Hypothalamus (tissue), 51 donors: ENCODE measurements at regions not wholly inside any gene's neighbourhood (a gene's known extent, or its start where the extent isn't known, plus 50 kb on each side); places are given as distances from the start of the nearest gene placed in this dataset.
A peak's percentile ranks its signal among the peaks of the same experiment; 100 is the strongest.

Experiments
- DNase-seq, 51 donors: peaks; one replicate each; lab custom pipeline; 2025; lab: John Stamatoyannopoulos, UW

GRCh38 chr2:226680719-226681118 is 118.9 kb downstream of the IRS1 start:
- DNase-seq = no peak

DNA sequence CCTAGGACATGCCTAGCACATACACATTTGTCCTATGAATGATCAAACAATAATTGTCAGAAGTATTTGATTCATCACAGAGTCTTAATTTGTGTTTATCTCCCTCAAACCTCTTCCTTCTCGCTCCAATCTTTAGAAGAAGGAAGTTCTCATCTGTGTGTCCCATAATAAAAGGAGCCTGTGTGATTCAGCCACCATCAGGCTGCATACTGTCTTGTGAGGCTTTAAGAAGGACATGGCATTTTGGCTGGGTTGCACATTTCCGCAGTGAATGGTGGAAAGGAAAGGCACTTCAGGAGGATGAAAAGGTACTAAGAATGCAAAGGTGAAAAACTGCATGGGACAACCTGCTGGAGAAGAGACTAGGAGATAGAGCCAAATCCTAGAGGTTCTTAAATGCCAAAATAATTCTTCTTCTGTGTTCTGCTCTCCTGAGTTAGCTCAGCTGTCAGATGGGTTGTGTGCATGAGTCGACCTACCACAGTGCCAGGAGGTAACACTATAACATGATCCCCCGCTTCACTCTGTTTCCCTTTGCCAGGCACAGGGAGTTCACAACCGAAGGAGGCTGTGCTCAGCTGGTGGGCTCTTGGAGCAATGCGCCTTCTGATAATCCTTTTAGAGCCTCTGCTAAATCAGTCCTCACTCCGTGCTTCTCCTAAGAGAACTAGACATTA is 120.1 kb downstream of the IRS1 start:
- DNase-seq = no peak

DNA sequence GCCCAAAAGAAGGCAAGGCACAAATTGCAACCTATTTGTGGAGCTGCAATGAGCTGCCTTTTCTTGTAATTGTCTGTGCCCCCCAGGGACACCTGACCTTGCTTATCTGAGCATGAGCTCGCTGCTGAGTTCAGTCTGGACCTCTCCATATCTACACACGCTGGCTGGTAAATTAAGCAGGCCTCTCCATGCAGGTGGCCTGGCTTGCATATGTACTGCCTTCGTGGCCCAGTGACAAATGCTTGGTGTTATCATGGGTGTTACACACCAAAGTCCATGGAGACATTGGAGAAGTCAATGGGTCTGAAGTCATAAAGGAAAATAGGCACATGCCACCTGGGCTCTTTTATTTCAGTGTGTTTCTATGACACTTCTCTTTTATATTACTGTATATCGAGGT is 121.2 kb downstream of the IRS1 start:
- DNase-seq = no peak

GRCh38 chr2:226677080-226677479 is 122.5 kb downstream of the IRS1 start:
- DNase-seq = no peak

GRCh38 chr2:226676618-226677017 is 123.0 kb downstream of the IRS1 start:
- DNase-seq = no peak

- DNase-seq = no peak
These were observed 125.5 kb downstream of the IRS1 start for GRCh38 chr2:226674123-226674522.

DNA sequence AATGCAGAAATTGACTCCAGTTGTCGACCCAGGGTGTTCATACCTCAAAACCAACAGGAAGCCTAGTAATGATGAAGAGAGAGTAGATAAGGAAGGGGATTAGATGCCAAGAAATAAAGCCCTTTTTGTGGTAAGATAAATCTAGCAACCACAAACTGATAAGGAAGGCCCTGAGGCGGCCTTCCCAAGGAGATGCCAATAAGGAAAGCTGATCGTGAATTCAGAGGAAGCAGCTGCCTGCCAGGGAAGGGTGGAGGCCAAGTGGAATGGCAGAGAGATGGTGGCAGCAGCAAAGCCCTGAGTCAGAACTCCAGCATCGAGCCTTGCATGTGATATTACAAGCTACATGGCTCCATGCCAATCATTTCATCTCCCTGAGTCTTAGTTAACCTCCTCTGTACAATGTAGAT is 126.3 kb downstream of the IRS1 start:
- DNase-seq = no peak

GRCh38 chr2:226671141-226671676 is 128.4 kb downstream of the IRS1 start:
- DNase-seq = no peak

GRCh38 chr2:226669905-226670304 is 129.7 kb downstream of the IRS1 start:
- DNase-seq = no peak

- DNase-seq = no peak
These were observed 130.4 kb downstream of the IRS1 start for GRCh38 chr2:226669249-226669648.

DNA sequence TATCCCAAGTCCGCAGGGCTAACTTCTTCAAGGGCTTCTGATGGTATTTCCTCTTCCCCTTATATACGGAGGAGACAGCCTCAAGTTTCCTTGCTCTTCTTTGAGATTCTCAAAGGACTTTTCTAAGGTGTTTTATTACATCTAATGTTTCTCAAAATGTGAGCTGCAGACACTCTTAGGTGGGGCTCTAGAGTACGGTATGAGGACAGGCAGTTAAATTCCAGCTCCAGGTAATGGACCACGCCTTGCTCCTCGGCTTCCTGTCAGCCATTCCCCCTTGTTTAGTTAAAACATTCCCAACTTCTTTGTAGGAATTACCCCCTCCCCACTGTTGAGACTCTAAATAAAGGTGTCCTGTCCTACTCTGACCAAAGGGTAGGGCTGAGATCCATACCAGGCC is 131.9 kb downstream of the IRS1 start:
- DNase-seq = no peak

DNA sequence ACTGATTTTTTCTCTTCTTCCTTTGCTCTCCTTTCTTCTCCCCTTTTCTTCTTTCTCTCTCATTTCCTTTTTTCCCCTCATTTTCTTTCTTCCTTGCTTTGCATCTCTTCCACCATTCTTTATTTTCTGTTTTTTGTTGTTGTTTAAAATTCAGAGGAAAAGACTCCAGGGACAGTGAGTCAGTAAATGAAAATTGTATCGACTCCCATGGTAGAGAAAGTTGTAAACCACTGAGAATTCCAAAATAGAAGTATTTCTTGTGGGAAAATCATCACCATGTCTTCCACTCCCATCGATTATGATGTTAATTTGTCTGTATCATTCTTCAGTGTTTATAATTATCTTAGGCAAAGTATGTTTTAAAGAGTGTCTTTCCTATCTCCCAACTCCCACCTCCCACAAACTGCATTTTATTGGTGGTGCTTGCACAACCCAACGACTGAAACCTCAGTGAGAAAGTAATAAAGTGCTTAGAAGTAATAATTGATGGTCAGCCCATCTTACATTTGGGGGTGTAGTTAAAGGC is 134.3 kb downstream of the IRS1 start:
- no peak for DNase-seq

DNA sequence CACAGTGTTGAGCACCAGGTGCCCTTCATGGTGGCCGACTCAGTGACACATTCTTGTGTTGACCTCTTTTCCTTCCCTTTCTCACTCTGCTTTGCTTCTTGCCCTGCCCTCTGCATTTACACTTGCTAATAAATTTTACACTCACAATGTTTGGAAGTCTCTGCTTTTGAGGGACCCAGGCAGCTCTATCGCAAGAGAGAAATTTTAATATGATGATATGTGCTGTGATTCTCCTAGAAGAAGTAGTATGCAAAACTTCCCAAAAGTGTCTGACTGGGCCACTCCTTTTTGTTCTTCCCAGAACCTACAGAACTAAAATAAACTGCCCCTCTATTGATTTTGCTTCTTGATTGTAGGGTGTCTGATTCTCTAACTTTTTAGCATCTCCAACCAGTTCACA is 135.0 kb downstream of the IRS1 start:
- DNase-seq = no peak

GRCh38 chr2:226664140-226664539 is 135.5 kb downstream of the IRS1 start:
- peak in 1 of 51 donors; percentile 6 for DNase-seq

DNA sequence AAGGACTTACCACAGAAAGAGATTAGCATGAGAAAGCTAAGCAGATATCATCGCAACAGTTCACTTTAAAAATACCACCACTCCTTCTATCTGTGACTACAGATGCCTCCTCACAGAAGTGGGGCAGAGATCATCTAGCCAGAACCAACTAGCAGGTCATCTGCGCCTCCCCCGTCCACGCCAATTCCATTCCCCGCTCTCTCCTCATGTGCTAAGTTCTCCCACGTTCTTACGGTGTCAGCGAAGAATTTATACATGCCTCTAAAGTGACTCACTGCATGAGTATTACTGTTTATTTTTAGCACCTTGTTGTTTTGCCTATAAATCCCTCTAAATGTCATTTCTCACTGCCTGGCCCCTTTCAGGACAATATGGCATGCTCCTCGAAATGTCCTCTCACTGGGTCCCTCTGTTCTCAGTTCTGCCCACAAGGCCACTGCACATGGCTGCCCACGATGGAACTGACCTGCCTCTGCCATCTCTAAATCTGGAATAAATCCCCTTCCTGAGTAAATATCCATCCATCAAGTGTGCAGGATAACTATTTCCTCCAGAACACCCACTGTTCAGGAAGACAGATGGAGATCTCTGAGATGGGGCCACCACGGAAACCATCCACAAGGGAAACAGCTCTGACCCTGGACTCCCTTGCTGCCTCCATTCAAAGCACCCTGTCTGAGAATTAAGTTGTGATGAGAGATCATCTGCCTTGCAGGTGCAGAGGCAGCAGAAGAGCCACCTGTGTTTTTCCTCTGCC is 137.7 kb downstream of the IRS1 start:
- DNase-seq = peak in 1 of 51 donors; percentile 9

DNA sequence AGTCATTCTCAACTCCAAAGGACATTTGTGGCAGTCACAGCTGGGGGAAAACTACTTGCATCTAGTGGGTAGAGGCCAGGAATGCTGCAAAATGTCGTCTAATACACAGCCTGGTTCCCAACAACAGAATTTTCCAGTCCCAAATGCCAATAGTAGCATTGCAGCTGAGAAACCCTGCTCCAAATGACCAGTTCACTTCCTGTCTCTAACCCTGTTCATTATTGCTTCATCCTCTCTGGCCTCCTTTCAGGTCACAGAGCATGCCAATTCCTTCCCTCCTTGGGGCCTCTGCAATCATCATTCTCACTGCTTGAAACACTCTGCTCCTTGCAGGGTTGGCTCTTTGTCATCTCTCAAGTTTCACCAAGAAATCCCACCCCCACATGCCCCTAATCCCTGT is 139.1 kb downstream of the IRS1 start:
- DNase-seq = no peak

GRCh38 chr2:226660124-226660523 is 139.5 kb downstream of the IRS1 start:
- DNase-seq = no peak

DNA sequence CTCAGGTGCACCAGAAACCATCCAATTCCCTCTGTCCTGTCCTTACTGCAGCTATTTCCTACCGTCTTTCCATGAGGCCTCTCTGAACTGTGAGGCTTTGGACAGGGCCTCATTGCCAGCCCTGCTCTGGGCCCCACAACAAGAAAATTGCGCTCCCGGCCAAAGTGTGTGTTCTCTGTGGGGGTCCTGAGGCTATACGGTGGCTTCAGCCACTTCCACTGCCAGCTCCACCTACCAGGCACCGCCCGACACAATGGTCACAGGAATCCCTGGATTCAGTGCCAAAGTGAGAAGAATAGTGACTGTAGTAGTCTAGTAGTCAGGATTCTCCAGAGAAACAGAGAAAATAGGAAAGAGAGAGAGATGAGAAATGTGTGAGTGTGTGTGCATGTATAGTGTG is 140.2 kb downstream of the IRS1 start:
- DNase-seq = no peak

GRCh38 chr2:226658555-226658954 is 141.1 kb downstream of the IRS1 start:
- DNase-seq = no peak

- DNase-seq = no peak
These were observed 142.1 kb downstream of the IRS1 start for GRCh38 chr2:226657340-226658053.

GRCh38 chr2:226656367-226656766 is 143.3 kb downstream of the IRS1 start:
- no peak for DNase-seq
